ENCODE measurements at regions not wholly inside any gene's neighbourhood (a gene's known extent, or its start where the extent isn't known, plus 50 kb on each side); places are given as distances from the start of the nearest gene placed in this dataset.

DNA sequence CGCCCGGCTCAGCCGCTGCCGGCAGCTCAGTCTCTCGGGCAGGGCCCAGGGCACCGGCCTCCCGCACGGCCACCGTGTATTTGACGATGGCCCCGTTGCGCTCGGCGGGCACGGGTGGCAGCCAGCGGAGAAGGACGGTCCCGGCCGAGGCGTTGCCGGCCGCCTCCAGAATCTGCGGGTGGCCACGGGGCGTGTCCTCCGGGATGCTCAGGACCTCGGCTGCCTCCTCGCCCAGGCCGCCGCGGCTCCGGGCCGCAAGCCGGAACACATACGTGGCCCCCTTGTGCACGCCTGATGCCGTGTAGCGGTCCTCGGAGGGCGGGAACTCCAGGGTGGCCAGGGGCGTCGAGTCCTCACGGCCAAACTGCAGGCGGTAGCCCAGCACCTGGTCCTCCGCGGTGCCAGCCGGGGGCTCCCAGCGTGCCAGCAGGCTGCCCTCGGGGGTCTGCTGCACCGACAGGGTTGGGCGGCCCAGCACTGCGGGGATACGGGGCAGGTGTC is 117.7 kb downstream of the PTPRS start:
- no peak for DNase-seq
- intact Hi-C loops (cut with DNase I), result no loop called here

DNA sequence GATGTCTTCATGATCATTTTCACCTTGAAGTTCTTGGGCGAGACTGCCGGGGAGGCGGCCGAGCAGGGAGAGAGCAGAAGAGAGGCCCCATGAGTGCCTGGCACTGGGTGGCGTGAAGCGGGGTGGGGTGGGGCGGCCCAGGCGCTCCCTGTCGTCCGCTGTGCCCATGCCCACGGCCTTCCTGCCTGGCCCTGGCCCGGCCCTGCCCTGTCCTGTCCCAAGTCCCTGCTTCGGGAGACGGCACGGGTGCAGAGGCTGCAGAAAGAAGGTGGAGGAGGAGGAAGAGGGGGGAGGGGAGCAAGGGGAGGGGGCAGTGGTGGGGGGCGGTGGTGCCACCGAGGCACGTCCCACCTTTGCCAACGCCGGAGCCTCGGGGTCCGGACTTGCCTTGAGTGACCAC is 118.4 kb downstream of the PTPRS start:
- intact Hi-C loops (cut with DNase I), result no loop called here
- no peak for DNase-seq

DNA sequence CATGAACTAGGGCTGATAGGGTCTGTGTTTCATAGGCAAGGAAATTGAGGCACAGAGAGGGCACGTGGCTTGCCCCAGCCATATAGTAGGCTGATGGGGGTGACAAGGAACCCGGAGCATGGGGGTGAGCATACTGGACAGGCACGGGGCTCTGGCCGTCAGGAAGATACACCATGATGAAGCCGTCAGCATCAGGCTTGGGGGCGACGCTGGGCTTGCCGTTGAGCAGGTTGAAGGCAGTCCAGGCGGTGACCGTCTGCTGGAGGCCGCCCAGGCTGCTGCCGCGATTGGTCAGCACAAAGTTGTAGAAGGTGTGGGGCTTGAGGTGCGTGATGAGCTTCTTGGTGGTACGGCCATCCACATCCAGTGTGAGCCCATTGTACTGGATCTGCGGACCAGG is 119.7 kb downstream of the PTPRS start:
- no peak for DNase-seq
- intact Hi-C loops (cut with DNase I), result no loop called here

DNA sequence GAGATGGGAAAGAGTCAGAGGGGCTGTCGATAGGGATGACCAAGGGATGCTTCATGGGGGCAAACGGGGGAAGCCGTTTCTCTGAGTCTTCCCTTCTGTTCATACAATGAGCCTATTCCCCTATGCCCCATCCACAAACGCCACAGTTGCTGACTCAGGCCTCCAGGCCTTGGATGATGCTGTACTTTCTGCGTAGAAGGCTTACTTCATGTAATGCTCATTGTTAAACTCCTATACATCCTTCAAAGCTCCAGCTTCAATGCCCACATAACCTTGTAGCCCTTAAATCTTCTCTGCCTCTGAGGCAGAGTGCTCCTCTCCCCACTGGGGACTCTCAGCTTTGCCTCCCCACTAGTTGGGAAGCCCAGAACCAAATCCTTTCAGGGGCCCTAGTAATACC is 120.3 kb downstream of the PTPRS start:
- intact Hi-C loops (cut with DNase I), result no loop called here
- DNase-seq, result no peak

DNA sequence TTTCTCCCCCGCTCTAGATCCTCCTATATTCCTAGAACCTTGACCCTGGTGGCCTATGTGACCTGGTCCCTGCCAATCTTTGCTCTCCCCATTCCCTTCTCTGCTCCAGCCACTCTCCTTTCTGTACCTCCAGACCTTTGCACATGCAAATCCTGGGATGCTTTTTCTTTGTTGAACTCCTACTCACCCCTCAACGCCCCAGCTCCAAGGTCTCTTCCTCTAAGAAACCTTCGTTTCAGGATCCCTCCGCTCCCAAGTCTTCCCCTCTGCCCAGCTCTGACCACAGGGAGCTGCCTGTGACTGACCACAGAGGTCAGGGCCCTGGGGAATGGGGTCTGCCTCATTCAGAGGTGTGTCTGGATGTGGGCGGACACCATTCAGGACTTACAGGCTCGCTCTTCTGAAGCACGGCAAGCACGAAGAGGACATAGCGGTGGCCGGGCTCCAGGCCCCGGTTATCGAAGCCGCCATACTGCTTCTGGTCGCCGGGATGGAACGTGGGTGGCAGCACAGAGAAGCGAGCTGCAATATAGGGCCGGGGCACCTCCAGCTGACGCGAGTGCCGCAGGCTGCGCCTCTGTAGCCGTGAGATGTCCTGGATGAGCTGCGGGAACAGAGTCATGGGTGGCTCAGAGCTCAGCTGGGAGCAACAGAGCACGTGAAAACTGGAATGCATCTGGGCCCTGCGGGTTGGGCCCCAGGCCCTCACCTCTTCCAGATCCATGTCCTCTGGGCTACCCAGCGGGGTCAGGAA is 120.9 kb downstream of the PTPRS start:
- DNase-seq, result no peak
- intact Hi-C loops (cut with DNase I), result no loop called here

DNA sequence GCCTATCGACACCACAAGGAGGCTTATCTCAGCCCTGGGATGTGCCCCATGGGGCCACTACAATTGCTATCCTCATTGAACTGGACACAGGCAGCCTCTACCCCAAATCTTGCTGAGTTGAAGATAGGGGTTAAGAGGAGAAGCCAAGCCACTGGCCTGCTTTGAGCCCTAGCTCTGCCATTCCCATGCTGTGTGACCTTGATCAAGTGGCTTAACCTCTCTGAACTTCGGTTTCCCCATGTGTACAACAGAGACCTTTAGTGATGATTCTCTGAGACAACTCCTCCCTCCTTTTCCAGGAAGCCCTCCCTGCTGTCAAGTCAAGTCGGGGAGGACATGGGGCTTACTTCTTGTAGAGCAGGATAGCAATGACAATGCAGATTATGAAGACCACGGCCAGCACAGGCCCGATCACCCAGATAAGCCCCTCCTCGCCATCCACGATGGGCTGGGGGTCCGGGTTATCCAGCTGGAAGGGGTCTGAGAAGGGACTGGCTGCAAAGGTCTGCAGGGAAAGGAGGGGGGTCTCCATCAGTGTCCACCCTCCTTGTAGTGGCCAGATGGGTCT is 121.6 kb downstream of the PTPRS start:
- intact Hi-C loops (cut with DNase I), result no loop called here
- no peak for DNase-seq

DNA sequence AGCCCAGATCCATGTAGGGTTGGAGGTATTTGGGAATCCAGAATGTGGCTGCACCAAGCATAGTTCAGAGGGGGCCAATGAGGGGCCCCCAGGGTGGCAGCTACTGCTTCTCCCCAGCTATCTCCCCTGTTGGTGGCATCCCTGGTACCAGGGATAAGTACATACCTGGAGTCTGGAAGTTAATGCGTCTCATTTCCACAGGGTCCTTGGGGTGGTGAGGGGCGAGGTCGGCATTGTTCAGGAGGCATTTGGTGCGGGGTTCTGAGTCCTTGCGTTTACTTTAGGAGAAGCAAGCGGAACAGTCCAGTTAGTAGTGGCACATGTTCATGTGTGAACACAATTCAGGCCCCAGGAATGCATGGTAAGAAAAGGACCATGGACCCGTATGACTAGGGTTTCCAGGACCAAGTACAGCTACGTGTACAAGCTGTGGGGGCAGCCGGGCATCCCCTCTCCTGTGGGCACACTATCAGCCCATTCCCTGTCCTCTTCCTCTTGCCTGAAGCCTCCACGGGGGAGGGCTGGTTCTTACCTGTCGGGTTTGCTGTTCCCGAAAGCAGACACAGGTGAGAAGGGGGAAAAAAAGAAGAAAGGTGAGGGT is 122.3 kb downstream of the PTPRS start:
- intact Hi-C loops (cut with DNase I), result no loop called here
- no peak for DNase-seq

DNA sequence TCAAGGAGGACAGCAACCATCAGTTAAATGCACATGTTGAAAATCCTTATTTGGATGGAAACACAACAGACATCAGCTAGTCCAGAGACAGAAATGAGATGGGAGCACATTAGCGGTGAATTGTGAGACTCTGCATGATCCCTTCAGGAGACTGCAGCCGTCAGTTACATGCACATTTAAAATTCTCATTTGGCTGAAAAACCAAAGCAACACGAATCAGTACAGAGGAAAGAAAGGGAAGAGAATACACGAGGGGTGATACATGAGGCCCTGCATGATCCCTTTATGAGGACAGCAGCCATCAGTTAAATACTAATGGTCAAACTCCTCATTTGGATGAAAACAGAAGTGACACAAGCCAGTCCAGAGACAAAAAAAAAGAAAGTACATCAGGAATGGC is 123.4 kb downstream of the PTPRS start:
- DNase-seq, result no peak
- intact Hi-C loops (cut with DNase I), result no loop called here

DNA sequence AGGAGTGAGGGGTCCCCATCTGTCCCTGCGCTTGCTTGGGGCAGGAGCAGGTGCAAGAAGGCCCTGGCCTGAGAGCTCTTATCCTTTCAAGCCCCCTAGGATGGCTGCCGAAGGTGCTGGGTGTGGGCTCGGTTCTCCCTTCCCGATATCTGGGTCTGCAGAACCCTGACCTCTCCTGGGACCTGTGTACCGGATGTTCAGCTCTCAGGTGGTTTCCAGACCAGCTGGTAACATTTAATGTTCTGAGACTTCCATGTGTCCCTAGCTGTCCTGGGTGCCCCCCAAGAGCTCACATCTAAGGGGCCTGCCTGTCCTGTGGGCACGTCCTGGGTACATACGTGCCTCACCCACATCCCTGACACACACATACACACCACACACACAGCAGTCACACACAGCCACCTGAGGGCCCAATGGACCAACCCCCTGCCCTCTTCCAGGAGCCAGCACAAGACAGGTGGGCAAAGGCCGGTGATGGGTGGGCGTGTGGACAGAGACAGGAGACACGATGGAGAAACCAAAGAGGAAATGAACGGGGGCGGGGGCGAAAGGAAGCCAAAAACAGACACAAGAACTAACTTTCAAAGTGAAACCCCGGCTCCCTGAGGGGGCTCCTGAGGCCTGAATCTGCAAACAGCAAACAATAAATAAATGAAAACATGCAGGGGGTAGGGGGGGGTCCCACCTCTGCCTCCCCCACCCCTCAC is 124.3 kb downstream of the PTPRS start:
- intact Hi-C loops (cut with DNase I), result no loop called here
- no peak for DNase-seq

DNA sequence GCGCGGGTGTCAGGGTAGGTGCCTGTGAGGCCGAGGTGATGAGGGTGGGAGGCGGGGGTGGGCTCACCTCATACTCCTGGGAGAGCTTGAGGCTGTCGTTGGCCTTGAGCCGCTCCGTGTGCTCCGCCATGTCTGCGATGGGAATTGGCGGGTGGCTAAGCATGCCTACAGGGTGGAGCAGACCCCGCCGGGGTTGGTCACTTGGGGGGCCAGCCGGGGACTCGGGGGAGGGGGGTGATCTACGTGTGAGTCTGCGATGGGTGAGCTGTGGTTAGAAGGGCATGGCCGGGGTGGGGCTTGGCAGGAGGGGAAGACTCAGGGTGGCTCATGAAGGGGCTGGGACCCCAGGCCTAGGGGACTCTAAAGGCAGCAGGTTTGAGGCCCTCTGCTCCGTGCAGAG is 125.2 kb downstream of the PTPRS start:
- DNase-seq, result no peak
- intact Hi-C loops (cut with DNase I), result no loop called here

DNA sequence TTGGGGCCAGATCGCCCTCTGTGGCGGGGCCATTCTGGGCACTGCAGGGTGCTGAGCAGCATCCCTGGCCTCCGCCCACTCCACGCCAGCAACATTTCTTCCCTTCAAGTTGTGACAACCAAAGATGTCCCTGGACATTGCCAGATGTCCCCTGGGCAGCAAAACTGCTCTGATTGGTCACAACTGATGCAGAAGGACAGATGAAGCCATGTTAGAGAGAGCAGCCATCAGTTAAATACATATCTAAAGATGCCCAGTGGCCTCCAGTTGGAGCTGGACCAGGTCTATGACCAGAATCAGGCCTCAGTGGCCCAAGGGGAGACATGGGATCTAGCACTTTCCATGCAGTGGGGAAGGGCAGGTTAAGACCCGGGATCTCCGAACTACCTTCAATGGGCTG is 125.7 kb downstream of the PTPRS start:
- intact Hi-C loops (cut with DNase I), result no loop called here
- no peak for DNase-seq

DNA sequence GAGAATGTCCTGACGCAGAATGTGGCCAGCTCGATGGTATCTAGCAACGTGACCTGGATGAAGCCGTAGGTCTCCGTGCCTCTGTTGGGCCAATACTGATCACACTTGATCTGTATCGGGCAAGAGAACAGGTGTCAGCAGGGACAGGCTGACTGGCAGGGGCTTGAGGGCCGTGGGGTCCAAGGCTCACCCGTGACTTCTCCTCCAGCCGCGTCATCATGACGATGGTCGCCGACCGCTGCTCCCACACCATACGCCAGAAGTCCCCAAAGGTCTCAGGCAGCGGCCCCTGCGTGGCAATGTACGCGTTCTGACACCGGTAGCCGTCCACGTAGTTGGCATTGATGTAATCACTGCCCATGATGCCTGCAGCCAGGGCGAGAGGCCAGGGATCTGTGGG is 126.2 kb downstream of the PTPRS start:
- no peak for DNase-seq
- intact Hi-C loops (cut with DNase I), result no loop called here

DNA sequence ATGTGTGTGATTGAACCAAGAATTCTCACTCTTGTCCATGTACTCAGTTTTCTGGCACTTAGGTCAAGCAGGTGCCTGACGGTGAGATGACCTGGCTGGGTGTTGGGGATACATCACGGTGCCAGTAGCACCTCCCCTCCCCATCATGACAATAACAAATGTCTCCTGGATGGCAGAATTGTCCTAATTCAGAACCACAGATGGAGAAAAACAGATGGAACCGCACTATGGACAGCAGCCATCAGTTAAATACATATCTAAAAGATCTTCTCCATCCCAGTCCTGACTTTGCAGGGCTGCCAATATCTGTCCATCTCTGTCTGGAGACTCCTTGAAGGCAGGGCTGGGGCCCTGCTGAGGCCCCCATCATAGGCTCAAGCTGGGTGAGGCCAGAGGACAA is 126.9 kb downstream of the PTPRS start:
- DNase-seq, result no peak
- intact Hi-C loops (cut with DNase I), result no loop called here

DNA sequence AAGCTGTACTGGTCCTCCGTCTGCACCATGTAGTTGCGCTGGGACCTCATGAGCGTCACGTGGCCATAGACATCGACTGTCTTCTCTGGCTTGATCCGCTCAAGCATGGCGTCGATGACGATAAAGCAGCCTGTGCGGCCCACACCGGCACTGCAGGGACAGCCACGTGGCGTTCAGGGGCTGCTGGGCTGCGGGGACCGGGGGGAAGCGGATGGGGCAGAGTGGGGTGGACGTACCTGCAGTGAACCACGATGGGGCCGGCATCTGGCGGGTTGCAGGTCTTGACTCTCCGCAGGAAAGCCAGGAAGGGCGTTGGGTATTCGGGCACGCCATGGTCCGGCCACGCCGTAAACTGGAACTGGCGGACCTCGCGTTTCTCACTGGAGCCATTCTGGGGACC is 128.5 kb downstream of the PTPRS start:
- DNase-seq, result no peak
- intact Hi-C loops (cut with DNase I), result no loop called here

DNA sequence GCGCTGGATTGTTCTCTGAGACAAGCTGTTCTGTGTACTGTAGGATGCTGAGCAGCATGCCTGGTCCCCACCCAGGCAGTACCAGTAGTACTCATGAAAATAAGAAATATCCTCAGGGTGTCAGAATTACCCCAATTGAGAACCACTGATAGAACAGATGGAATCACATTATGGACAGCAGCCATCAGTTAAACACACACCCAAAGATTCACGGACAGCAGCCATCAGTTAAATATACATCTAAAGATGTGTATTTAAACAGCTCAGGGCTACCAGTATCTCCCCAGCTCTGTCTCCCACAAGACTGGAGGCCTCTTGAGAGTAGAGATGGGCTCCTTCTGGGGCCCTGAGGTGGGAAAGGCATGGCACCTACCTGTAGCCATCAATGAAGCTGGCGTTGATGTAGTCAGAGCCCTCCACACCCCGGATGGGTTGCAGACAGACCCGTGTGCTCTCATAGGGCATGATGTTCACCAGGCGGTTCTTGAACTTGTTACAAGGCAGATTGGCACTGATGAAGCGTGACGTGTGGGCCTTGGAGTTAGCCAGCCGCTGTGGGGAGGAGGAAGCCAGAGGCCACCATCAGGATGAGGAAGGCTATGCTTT is 129.3 kb downstream of the PTPRS start:
- no peak for DNase-seq
- intact Hi-C loops (cut with DNase I), result no loop called here

DNA sequence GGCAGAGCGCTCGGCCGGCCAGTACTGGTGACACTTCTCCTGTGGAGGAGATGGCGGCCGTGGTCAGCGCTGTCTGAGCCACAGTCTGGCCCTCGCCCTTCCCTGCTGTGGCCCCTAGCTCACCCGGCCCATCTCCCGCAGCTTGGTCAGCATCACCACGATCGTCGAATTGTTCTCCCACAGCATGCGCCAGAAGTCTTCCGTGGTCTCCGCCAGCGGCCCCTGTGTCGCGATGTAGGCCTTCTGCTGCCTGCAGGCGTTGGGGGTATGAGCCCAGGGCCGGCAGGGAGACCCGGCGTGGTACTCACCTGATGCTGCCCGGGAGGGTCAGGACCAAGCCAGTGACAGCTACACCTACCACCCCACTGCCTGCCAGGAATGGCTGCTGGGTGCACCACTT is 130.1 kb downstream of the PTPRS start:
- DNase-seq, result no peak
- intact Hi-C loops (cut with DNase I), result no loop called here

DNA sequence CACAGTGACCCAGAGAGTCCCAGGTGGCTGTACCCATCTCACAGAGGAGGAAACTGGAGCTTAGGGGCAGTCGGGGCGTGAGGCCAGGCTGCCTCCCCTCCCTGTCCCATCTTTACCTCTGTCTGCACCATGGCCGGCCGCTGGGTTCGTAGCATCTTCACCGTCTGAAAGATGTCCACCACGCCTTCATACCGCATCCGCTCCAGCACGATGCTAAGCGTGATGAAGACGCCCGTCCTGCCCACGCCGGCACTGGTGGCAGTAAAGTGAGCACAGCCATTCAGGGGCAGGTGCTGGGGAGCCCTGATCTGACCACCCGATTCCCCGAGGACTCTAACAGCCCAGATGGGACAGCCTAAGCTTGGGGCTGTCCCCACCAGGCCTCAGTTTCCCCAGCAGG is 132.8 kb downstream of the PTPRS start:
- DNase-seq, result no peak
- intact Hi-C loops (cut with DNase I), result no loop called here

DNA sequence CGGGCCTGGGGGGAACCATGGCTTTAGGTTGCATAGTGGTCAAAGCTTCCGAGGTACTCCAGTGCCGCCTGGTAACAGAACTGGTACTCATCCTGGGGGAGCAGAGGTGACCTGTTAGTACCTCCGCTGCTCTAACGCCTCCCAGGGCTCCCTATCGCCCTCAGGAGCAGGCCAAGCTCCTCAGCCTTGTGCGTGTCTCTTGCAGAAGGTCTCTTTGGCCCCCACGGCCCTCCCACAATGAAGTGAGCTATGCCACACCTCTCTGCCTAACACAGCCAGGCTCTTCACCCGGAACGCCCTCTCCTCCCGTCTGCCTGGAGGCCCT is 133.9 kb downstream of the PTPRS start:
- intact Hi-C loops (cut with DNase I), result no loop called here
- no peak for DNase-seq

DNA sequence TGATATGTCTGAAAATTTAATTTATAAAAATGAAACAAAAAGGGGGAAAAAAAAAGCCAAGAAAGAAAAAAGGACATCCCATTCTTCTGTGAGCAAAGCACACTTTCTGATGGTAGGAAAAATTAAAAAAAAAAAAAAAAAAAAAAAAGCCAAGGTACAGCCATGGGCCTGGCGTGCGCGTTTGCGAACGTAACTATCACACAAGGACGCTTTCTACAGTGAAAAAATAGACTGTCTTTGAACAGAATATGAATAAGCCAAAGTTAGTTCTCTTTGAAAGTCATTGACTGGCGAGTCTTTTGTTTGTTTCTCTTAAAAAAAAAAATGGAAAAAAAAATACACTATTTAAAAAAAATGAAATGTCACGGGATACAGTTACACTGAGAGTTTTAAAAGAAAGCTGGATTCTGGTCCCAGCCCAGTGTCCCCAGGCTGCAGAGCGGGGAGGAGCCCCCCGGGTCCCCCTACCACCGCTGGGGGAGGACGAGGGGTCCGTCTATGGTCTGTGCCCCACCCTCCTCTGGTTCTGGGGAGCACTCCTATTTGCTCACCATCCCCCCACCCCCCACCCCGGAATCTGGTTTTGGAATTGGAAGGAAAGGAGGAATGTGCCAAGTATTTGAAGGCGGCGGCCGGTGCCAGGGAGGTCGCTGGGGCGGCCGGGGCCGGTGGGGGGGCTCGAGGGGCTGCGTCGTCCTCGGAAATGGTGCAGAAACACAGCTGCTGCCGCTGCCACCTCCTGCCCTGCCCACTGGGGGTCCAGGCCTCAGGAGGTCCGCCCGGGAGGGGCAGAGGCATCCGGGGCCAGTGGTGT is 134.5 kb downstream of the PTPRS start:
- intact Hi-C loops (cut with DNase I), result no loop called here
- no peak for DNase-seq

All from head of caudate nucleus (tissue), 42 donors.